ENCODE measurements at regions not wholly inside any gene's neighbourhood (a gene's known extent, or its start where the extent isn't known, plus 50 kb on each side); places are given as distances from the start of the nearest gene placed in this dataset.

DNA sequence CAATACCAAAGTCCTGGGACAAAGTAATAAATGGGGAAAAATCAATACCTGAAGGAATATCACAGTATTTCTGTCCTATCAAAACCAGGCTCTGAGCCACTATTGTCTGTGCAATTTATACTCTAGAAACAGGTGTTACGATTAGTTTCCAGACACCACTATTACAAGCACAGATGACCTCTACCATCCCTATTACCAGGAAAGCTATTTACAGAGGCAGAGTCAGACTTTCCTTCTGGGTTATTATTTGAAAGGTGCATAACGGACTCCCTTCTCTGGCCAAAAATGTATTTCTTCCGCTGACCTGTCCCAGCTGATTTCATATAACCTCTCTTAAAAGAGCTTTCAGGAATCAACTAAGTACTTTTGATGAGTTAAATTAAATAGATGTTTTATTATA, 154.6 kb upstream of the LRRC7 start:
- Histone ChIP-seq H3K36me3 (no peaks in the 10 kb centered on the region), H3K9me3 (no peaks in the 10 kb centered on the region), H3K27ac (no peak overlapping the region), H3K4me1 (no peaks in the 10 kb centered on the region), H3K4me3 (no peak overlapping the region), H3K27me3 (no peaks in the 10 kb centered on the region)
- TF ChIP-seq POLR2AphosphoS5 (IDR thresholded peaks at IDR 0.05), result no peak
- TF ChIP-seq, protein P1, sequence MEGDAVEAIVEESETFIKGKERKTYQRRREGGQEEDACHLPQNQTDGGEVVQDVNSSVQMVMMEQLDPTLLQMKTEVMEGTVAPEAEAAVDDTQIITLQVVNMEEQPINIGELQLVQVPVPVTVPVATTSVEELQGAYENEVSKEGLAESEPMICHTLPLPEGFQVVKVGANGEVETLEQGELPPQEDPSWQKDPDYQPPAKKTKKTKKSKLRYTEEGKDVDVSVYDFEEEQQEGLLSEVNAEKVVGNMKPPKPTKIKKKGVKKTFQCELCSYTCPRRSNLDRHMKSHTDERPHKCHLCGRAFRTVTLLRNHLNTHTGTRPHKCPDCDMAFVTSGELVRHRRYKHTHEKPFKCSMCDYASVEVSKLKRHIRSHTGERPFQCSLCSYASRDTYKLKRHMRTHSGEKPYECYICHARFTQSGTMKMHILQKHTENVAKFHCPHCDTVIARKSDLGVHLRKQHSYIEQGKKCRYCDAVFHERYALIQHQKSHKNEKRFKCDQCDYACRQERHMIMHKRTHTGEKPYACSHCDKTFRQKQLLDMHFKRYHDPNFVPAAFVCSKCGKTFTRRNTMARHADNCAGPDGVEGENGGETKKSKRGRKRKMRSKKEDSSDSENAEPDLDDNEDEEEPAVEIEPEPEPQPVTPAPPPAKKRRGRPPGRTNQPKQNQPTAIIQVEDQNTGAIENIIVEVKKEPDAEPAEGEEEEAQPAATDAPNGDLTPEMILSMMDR (IDR thresholded peaks at IDR 0.05), result no peak
- DNase-seq (ENCODE audit: low spot score in 2 of 2), result no peak
- intact Hi-C loops (cut with DNase I; ENCODE audit: low total_unique reads), result no loop called here

DNA sequence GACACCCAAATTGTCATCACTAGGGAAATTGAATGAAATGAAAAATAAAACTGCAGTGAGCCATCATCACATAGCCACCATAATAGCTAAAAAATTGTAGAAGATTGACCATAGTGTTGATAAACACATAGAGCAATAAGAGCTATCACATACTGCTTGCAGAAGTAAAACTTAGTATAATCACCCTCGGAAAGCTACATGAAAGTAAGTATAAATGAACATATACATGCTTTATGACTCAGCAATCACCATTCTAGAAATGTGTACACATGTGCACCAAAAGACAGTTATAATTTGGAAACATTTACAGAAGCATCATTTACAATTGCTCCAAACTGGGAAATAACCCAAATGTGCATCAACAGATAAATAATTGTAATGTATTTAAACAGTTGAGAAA, 153.1 kb upstream of the LRRC7 start:
- no peaks in the 10 kb centered on the region for H3K9me3 ChIP-seq
- H3K4me3 ChIP-seq, result no peak overlapping the region
- H3K27ac ChIP-seq, result no peak overlapping the region
- H3K27me3 ChIP-seq, result no peaks in the 10 kb centered on the region
- no peak for DNase-seq (ENCODE audit: low spot score in 2 of 2)
- no peaks in the 10 kb centered on the region for H3K36me3 ChIP-seq
- TF ChIP-seq POLR2A (IDR thresholded peaks at IDR 0.05), result no peak
- intact Hi-C loops (cut with DNase I; ENCODE audit: low total_unique reads), result no loop called here
- no peaks in the 10 kb centered on the region for H3K4me1 ChIP-seq

DNA sequence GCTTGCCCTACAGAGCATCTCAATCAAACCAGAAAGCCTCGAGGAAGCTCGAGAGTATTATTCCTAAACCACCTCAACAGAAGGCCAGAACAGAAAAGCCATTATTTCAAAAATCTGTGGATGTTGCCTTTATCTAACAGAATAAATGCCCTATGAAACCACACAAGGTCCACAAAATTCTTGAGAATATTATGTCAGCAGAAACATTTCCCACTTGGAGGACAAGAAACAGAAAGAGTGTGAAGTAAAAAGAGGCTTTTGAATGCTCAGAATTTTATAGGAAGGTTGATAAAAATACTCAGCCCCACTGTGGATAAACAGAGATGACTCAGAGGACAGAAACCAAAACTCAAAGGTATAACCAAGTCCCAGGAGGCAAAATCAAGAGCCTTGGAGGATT, 146.4 kb upstream of the LRRC7 start:
- Histone ChIP-seq H3K36me3 (no peaks in the 10 kb centered on the region), H3K27ac (no peak overlapping the region), H3K4me1 (no peaks in the 10 kb centered on the region), H3K9me3 (no peaks in the 10 kb centered on the region), H3K4me3 (no peak overlapping the region), H3K27me3 (no peaks in the 10 kb centered on the region)
- DNase-seq (ENCODE audit: low spot score in 2 of 2), result no peak
- TF ChIP-seq POLR2AphosphoS5 (IDR thresholded peaks at IDR 0.05) (no peak), POLR2A (IDR thresholded peaks at IDR 0.05) (no peak)
- TF ChIP-seq, protein P1 (IDR thresholded peaks at IDR 0.05), result no peak
- intact Hi-C loops (cut with DNase I; ENCODE audit: low total_unique reads), result no loop called here

DNA sequence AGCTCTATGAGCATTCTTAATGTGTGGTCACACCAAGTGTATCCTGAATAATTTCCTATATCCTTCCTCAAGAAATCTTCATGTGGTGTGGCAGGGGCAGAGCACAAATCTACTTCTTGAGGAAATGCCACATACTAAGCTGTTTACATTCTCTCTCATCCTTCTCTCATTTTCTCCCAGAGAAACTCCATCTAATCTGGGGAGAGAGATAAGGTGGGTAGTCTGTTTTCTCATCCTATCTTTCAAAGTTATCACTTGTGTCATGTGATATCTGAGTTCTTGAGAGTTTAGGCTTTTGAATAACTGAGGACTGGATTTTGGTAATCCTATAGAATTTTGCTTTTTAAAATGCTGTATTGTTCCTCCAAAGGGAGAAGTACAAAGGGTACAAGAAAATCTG, 141.9 kb upstream of the LRRC7 start:
- no peak overlapping the region for H3K4me3 ChIP-seq
- intact Hi-C loops (cut with DNase I; ENCODE audit: low total_unique reads), result no loop called here
- DNase-seq (ENCODE audit: low spot score in 2 of 2), result no peak
- no peak overlapping the region for H3K27ac ChIP-seq
- TF ChIP-seq POLR2A (IDR thresholded peaks at IDR 0.05), result no peak
- no peak for TF ChIP-seq POLR2AphosphoS5 (IDR thresholded peaks at IDR 0.05)
- H3K9me3 ChIP-seq, result no peaks in the 10 kb centered on the region
- no peaks in the 10 kb centered on the region for H3K4me1 ChIP-seq
- no peaks in the 10 kb centered on the region for H3K27me3 ChIP-seq
- H3K36me3 ChIP-seq, result no peaks in the 10 kb centered on the region

DNA sequence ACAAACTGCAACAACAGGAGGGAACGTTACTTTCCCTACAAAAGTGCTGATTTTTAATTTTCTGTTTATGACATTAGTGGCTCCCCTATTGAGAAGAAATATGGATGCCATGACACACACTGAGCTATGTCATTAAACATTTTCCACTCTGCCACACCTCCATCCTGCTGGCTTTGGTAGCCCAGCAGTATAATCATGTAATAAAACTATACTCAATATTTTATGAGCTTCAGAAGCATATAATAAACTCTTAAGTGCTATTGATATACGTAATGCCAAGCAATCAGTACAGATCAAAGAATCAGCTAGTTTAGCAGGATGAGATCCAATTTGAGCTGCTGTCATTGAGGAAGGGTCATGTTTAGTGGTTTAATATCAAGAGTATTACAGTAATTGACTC, 141.3 kb upstream of the LRRC7 start:
- no peaks in the 10 kb centered on the region for H3K9me3 ChIP-seq
- DNase-seq (ENCODE audit: low spot score in 2 of 2), result no peak
- no peak overlapping the region for H3K4me3 ChIP-seq
- H3K4me1 ChIP-seq, result no peaks in the 10 kb centered on the region
- TF ChIP-seq POLR2AphosphoS5 (IDR thresholded peaks at IDR 0.05), result no peak
- no peak for TF ChIP-seq POLR2A (IDR thresholded peaks at IDR 0.05)
- TF ChIP-seq, protein P1 (IDR thresholded peaks at IDR 0.05), result no peak
- H3K27ac ChIP-seq, result no peak overlapping the region
- intact Hi-C loops (cut with DNase I; ENCODE audit: low total_unique reads), result no loop called here
- H3K27me3 ChIP-seq, result no peaks in the 10 kb centered on the region
- no peaks in the 10 kb centered on the region for H3K36me3 ChIP-seq

DNA sequence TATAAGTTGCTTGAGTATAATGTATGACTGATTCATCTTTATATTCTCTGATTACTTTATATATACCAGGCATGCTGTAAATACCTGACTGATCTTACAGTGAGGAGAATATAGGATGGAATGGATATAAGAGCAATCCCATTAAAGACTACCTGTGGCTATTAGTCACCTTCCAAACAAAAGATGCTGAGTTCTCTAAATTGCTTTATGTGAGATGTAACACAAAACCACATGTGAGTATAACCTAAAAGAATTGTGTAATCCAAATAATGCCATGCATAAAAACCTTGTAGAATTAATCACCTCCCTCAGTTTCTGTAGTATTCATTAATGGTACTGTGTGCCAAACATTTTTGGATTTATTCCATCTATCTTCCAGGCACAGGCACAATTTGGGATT, 134.6 kb upstream of the LRRC7 start:
- Histone ChIP-seq H3K27ac (no peak overlapping the region), H3K27me3 (no peaks in the 10 kb centered on the region), H3K9me3 (no peaks in the 10 kb centered on the region), H3K36me3 (no peaks in the 10 kb centered on the region), H3K4me3 (no peak overlapping the region), H3K4me1 (no peaks in the 10 kb centered on the region)
- no peak for DNase-seq (ENCODE audit: low spot score in 2 of 2)
- TF ChIP-seq, protein P1 (IDR thresholded peaks at IDR 0.05), result no peak
- TF ChIP-seq POLR2A (IDR thresholded peaks at IDR 0.05), result no peak
- intact Hi-C loops (cut with DNase I; ENCODE audit: low total_unique reads), result no loop called here

All from breast epithelium (tissue), 4 donors.